GM10266 (cell line): ENCODE measurements at regions not wholly inside any gene's neighbourhood (a gene's known extent, or its start where the extent isn't known, plus 50 kb on each side); places are given as distances from the start of the nearest gene placed in this dataset.

Experiments used
- DNase-seq: peaks from one replicate; pipeline ENCODE4 v3.0.0; 2012; ENCODE audit errors: extremely low spot score
- TF ChIP-seq, protein P1 (sequence below): IDR thresholded peaks from 2 replicates; pipeline ENCODE4 v1.5.1; 2012; ENCODE audit warnings: mild to moderate bottlenecking, low read depth; ENCODE audit not compliant: control insufficient read depth, insufficient read depth; ENCODE audit errors: missing control alignments

DNA sequence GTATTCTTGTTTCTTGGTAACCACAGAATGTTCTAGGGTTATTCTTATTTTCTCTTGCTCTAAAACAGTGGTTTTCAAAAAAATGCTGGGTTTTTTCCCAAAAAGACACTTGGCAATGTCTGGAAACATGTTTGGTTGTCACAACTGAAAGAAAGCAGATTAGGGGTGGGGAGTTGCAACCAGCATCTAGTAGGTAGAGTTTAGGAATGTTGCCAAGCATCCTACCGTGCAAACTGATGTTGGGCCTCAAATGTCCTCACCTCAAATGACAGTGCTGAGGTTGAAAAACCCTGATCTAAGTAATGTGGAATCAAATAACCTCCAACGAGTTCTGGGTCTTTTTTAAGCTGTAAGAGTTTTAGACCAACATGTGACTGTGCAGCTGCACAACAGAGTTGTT is 270.5 kb upstream of the STT3B start:
- DNase-seq, result no peak
- TF ChIP-seq, protein P1, sequence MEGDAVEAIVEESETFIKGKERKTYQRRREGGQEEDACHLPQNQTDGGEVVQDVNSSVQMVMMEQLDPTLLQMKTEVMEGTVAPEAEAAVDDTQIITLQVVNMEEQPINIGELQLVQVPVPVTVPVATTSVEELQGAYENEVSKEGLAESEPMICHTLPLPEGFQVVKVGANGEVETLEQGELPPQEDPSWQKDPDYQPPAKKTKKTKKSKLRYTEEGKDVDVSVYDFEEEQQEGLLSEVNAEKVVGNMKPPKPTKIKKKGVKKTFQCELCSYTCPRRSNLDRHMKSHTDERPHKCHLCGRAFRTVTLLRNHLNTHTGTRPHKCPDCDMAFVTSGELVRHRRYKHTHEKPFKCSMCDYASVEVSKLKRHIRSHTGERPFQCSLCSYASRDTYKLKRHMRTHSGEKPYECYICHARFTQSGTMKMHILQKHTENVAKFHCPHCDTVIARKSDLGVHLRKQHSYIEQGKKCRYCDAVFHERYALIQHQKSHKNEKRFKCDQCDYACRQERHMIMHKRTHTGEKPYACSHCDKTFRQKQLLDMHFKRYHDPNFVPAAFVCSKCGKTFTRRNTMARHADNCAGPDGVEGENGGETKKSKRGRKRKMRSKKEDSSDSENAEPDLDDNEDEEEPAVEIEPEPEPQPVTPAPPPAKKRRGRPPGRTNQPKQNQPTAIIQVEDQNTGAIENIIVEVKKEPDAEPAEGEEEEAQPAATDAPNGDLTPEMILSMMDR, result no peak

DNA sequence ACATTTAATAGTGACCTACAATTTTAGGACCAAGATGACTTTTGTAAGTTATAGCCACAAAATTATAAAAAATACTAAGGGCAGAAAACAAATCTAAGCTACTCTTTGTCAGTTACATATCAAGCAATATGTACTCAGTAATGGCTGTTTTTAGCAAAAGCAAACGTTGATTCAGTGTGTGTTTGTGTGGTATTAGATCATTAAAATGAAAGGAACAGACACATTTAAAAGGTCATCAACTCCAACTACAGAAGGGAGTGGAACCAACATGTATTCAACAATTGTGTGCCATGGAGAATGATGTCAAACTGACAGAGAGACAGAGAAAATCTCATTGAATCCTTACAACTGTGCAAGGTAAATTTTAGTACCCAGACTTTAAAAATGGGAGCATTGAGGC is 268.8 kb upstream of the STT3B start:
- TF ChIP-seq, protein P1, result no peak
- no peak for DNase-seq

- no peak for DNase-seq
- TF ChIP-seq, protein P1, result no peak
Measured at GRCh38 chr3:31265646-31266428, 266.9 kb upstream of the STT3B start.

- TF ChIP-seq, protein P1, result no peak
Measured at GRCh38 chr3:31268868-31269267, 263.9 kb upstream of the STT3B start.

DNA sequence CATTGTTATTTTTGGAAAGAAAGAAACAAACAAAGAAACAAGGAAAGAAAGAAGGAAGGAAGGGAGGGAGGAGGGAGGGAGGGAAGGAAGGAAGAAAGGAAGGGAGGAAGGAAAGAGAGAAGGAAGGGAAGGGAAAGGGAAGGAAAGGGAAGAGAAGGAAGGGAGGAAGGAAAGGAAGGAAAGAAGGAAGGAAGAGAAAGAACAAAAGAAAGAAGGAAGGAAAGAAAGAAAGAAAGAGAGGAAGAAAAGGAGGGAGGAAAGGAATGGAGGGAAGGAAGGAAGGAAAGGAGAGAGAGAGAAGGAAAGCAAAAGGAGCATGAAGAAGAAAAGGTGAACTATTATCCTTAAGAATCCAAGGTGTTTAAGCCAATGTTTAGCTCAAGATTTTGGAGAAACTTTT is 262.7 kb upstream of the STT3B start:
- TF ChIP-seq, protein P1, result no peak
- DNase-seq, result no peak

More at GRCh38 chr3:31268868-31269267, 263.9 kb upstream of the STT3B start:
- no peak for DNase-seq

- no peak for DNase-seq
- TF ChIP-seq, protein P1, result no peak
Measured at GRCh38 chr3:31274326-31275024, 258.2 kb upstream of the STT3B start.

DNA sequence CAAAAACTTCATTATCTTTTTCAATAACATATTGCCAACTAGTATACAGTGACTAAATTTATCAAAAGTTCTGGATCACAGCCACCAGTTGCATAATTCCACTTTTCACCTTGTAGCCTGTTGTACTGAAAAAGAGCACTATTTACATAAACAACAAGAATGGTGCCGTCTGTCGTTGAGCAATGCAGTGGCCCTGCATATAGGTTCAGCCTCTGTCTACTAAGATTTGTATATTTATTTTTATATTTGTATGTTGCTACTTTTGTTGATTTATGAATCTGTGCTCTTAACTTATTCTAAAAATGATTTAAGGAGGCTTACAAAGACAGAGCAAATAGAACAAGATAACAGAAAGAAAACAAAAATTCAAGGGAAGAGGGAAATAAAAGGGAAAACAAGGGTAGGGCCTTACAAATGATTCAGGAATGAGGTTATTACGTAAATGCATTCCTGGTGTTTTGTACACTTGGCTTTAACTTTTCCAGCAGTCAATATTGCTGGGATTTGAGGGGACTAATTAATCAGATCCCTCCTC is 257.6 kb upstream of the STT3B start:
- no peak for DNase-seq
- TF ChIP-seq, protein P1, result no peak
